ENCODE measurements at regions not wholly inside any gene's neighbourhood (a gene's known extent, or its start where the extent isn't known, plus 50 kb on each side); places are given as distances from the start of the nearest gene placed in this dataset.
"Not testable (repeated sequence)": the region's sequence is repeated elsewhere in the genome, so short reads cannot be mapped to it uniquely, and the experiment has no call there.

GRCh38 chr11:37390576-37391083 lies 792.6 kb upstream of the RAG2 start:
- no peak for DNase-seq (ENCODE audit: low read depth in 1 of 2, low spot score in 1 of 2)

GRCh38 chr11:37378958-37379357 lies 780.9 kb upstream of the RAG2 start:
- DNase-seq (ENCODE audit: low read depth in 1 of 2, low spot score in 1 of 2): no peak

- DNase-seq (ENCODE audit: low read depth in 1 of 2, low spot score in 1 of 2): no peak
Measured at GRCh38 chr11:37372667-37373066, 774.6 kb upstream of the RAG2 start.

- no peak for DNase-seq (ENCODE audit: low read depth in 1 of 2, low spot score in 1 of 2)
Measured at GRCh38 chr11:37371346-37371970, 773.4 kb upstream of the RAG2 start.

GRCh38 chr11:37370817-37371216 lies 772.8 kb upstream of the RAG2 start:
- DNase-seq (ENCODE audit: low read depth in 1 of 2, low spot score in 1 of 2): no peak

GRCh38 chr11:37364246-37364839 lies 766.3 kb upstream of the RAG2 start:
- DNase-seq (ENCODE audit: low read depth in 1 of 2, low spot score in 1 of 2): no peak

- no peak for DNase-seq (ENCODE audit: low read depth in 1 of 2, low spot score in 1 of 2)
Measured at GRCh38 chr11:37353192-37353591, 755.2 kb upstream of the RAG2 start.

- no peak for DNase-seq (ENCODE audit: low read depth in 1 of 2, low spot score in 1 of 2)
Measured at GRCh38 chr11:37352485-37352884, 754.4 kb upstream of the RAG2 start.

GRCh38 chr11:37343290-37343689 lies 745.3 kb upstream of the RAG2 start:
- DNase-seq (ENCODE audit: low read depth in 1 of 2, low spot score in 1 of 2): no peak

GRCh38 chr11:37336401-37336800 lies 738.4 kb upstream of the RAG2 start:
- DNase-seq (ENCODE audit: low read depth in 1 of 2, low spot score in 1 of 2): no peak

GRCh38 chr11:37333345-37333744 lies 735.3 kb upstream of the RAG2 start:
- no peak for DNase-seq (ENCODE audit: low read depth in 1 of 2, low spot score in 1 of 2)

GRCh38 chr11:37323843-37324242 lies 725.8 kb upstream of the RAG2 start:
- no peak for DNase-seq (ENCODE audit: low read depth in 1 of 2, low spot score in 1 of 2)

GRCh38 chr11:37322333-37323194 lies 724.5 kb upstream of the RAG2 start:
- no peak for DNase-seq (ENCODE audit: low read depth in 1 of 2, low spot score in 1 of 2)

GRCh38 chr11:37320921-37321320 lies 722.9 kb upstream of the RAG2 start:
- no peak for DNase-seq (ENCODE audit: low read depth in 1 of 2, low spot score in 1 of 2)

- DNase-seq (ENCODE audit: low read depth in 1 of 2, low spot score in 1 of 2): no peak
Measured at GRCh38 chr11:37317803-37318202, 719.8 kb upstream of the RAG2 start.

GRCh38 chr11:37313266-37313665 lies 715.2 kb upstream of the RAG2 start:
- DNase-seq (ENCODE audit: low read depth in 1 of 2, low spot score in 1 of 2): no peak

- DNase-seq (ENCODE audit: low read depth in 1 of 2, low spot score in 1 of 2): no peak
Measured at GRCh38 chr11:37306563-37306962, 708.5 kb upstream of the RAG2 start.

- DNase-seq (ENCODE audit: low read depth in 1 of 2, low spot score in 1 of 2): not testable (repeated sequence)
Measured at GRCh38 chr11:37301405-37301804, 703.4 kb upstream of the RAG2 start.

- DNase-seq (ENCODE audit: low read depth in 1 of 2, low spot score in 1 of 2): no peak
Measured at GRCh38 chr11:37298173-37298572, 700.1 kb upstream of the RAG2 start.

- DNase-seq (ENCODE audit: low read depth in 1 of 2, low spot score in 1 of 2): no peak
Measured at GRCh38 chr11:37286890-37287289, 688.9 kb upstream of the RAG2 start.

- no peak for DNase-seq (ENCODE audit: low read depth in 1 of 2, low spot score in 1 of 2)
Measured at GRCh38 chr11:37282367-37282766, 684.3 kb upstream of the RAG2 start.

GRCh38 chr11:37280200-37280599 lies 682.2 kb upstream of the RAG2 start:
- DNase-seq (ENCODE audit: low read depth in 1 of 2, low spot score in 1 of 2): no peak
